ENCODE measurements at regions not wholly inside any gene's neighbourhood (a gene's known extent, or its start where the extent isn't known, plus 50 kb on each side); places are given as distances from the start of the nearest gene placed in this dataset.

GRCh38 chr6:137763436-137763835, 103.6 kb upstream of the TNFAIP3 start:
- TF ChIP-seq CTCF (IDR thresholded peaks at IDR 0.05) (no peak), POLR2A (IDR thresholded peaks at IDR 0.05) (no peak)
